GM23338 (cell line): ENCODE measurements at regions not wholly inside any gene's neighbourhood (a gene's known extent, or its start where the extent isn't known, plus 50 kb on each side); places are given as distances from the start of the nearest gene placed in this dataset.

ENCODE experiments used
- ATAC-seq: fragments of 200-7000 bp; cut with Tn5 transposase; 3 replicates; pipeline ENCODE4 v1.9.1; 2020
- DNase-seq: peaks from one replicate; pipeline ENCODE4 v3.0.0-alpha.2; 2015; ENCODE audit warnings: low spot score
- H2AFZ ChIP-seq: fragments of 200-600 bp; sonication (generic); 2 replicates; pipeline ENCODE4 v1.8.0; 2016; ENCODE audit warnings: antibody characterized with exemption, mild to moderate bottlenecking, moderate library complexity
- H3F3A ChIP-seq: fragments of 200-600 bp; sonication (generic); replicated peaks from 2 replicates; pipeline ENCODE4 v1.8.0; 2017; ENCODE audit warnings: antibody characterized with exemption, mixed run types, low read depth
- H3K27ac ChIP-seq: fragments of 200-600 bp; sonication (generic); 2 replicates; pipeline ENCODE4 v1.6.1; 2016; ENCODE audit warnings: low read depth
- H3K27me3 ChIP-seq: fragments of 200-600 bp; sonication (generic); 2 replicates; pipeline ENCODE4 v1.8.0; 2016; ENCODE audit warnings: mild to moderate bottlenecking, mixed run types, moderate library complexity; ENCODE audit not compliant: insufficient read depth
- H3K36me3 ChIP-seq: fragments of 200-600 bp; sonication (generic); 2 replicates; pipeline ENCODE4 v1.8.0; 2016; ENCODE audit warnings: mild to moderate bottlenecking; ENCODE audit not compliant: insufficient read depth
- H3K4me1 ChIP-seq: fragments of 200-600 bp; sonication (generic); 2 replicates; pipeline ENCODE4 v1.8.0; 2016; ENCODE audit warnings: mild to moderate bottlenecking, moderate library complexity; ENCODE audit not compliant: insufficient read depth
- H3K4me2 ChIP-seq: fragments of 200-600 bp; sonication (generic); 2 replicates; pipeline ENCODE4 v1.7.1; 2017; ENCODE audit warnings: mixed run types
- H3K4me3 ChIP-seq: fragments of 200-600 bp; sonication (generic); 2 replicates; pipeline ENCODE4 v1.6.1; 2016; ENCODE audit warnings: mixed run types
- H3K79me2 ChIP-seq: fragments of 200-600 bp; sonication (generic); replicated peaks from 2 replicates; pipeline ENCODE4 v1.8.0; 2017; ENCODE audit warnings: mild to moderate bottlenecking; ENCODE audit not compliant: insufficient read depth
- H3K9me2 ChIP-seq: fragments of 200-600 bp; sonication (generic); 2 replicates; pipeline ENCODE4 v1.8.0; 2017; ENCODE audit not compliant: insufficient read depth
- H4K20me1 ChIP-seq: fragments of 200-600 bp; sonication (generic); replicated peaks from 2 replicates; pipeline ENCODE4 v1.8.0; 2017; ENCODE audit warnings: mild to moderate bottlenecking; ENCODE audit not compliant: insufficient read depth
- H3K27ac Mint-ChIP-seq: 2 replicates; pipeline ENCODE4 v1.8.0; 2020; ENCODE audit warnings: inconsistent platforms, mild to moderate bottlenecking, moderate library complexity, mixed read lengths
- H3K27me3 Mint-ChIP-seq: 3 replicates; pipeline ENCODE4 v1.8.0; 2022; ENCODE audit warnings: low read depth, mild to moderate bottlenecking, moderate library complexity, mixed read lengths, inconsistent platforms; ENCODE audit not compliant: insufficient read depth, poor library complexity
- H3K36me3 Mint-ChIP-seq: 3 replicates; pipeline ENCODE4 v1.8.0; 2021; ENCODE audit warnings: low read depth, mild to moderate bottlenecking, inconsistent platforms, moderate library complexity, mixed read lengths
- H3K4me1 Mint-ChIP-seq: 3 replicates; pipeline ENCODE4 v1.8.0; 2020; ENCODE audit warnings: mild to moderate bottlenecking, inconsistent platforms, mixed read lengths
- H3K4me3 Mint-ChIP-seq: 3 replicates; pipeline ENCODE4 v1.8.0; 2021; ENCODE audit warnings: moderate library complexity, mild to moderate bottlenecking, inconsistent platforms, mixed read lengths
- H3K9me3 Mint-ChIP-seq: 3 replicates; pipeline ENCODE4 v1.8.0; 2020; ENCODE audit warnings: moderate library complexity, mild to moderate bottlenecking, inconsistent platforms, mixed read lengths
- CREB1 ChIP-seq: fragments of 250-450 bp; sonication (Bioruptor Pico); IDR thresholded peaks from 2 replicates; pipeline ENCODE4 v1.5.0; 2020; ENCODE audit warnings: low read depth, mild to moderate bottlenecking, moderate library complexity
- CTCF ChIP-seq, 2 experiments: fragments of 200-600 bp in 1 of 2; sonication (generic) in 1 of 2; conservative IDR thresholded peaks; 2 replicates each; pipeline versions ENCODE4 v1.5.1 to v1.6.1; 2016 to 2017; ENCODE audit warnings: antibody characterized with exemption in 2 of 2, low read depth in 2 of 2, mild to moderate bottlenecking in 2 of 2, moderate library complexity in 1 of 2
- ETS1 ChIP-seq: IDR thresholded peaks from 2 replicates; pipeline ENCODE4 v1.6.1; 2016; ENCODE audit warnings: antibody characterized with exemption
- EZH2 ChIP-seq: fragments of 200-600 bp; sonication (generic); IDR thresholded peaks from one replicate; pipeline ENCODE4 v1.8.0; 2017; ENCODE audit warnings: antibody characterized with exemption, mild to moderate bottlenecking, low read depth; ENCODE audit not compliant: unreplicated experiment
- JUNB ChIP-seq: IDR thresholded peaks from one replicate; pipeline ENCODE4 v1.6.1; 2016; ENCODE audit warnings: antibody characterized with exemption; ENCODE audit not compliant: unreplicated experiment
- NANOG ChIP-seq: IDR thresholded peaks from 2 replicates; pipeline ENCODE4 v1.6.1; 2016; ENCODE audit warnings: antibody characterized with exemption, borderline replicate concordance
- POLR2AphosphoS5 ChIP-seq: IDR thresholded peaks from 2 replicates; pipeline ENCODE4 v1.6.1; 2016; ENCODE audit warnings: antibody characterized with exemption, low read depth
- STAT1 ChIP-seq: IDR thresholded peaks from one replicate; pipeline ENCODE4 v1.6.1; 2016; ENCODE audit warnings: antibody characterized with exemption; ENCODE audit not compliant: unreplicated experiment
- ZNF331 ChIP-seq: fragments of 250-450 bp; sonication (Bioruptor Pico); IDR thresholded peaks from 2 replicates; pipeline ENCODE4 v1.5.0; 2020; ENCODE audit warnings: low read depth, mild to moderate bottlenecking, moderate library complexity
- ZNF462 ChIP-seq: fragments of 250-450 bp; sonication (Bioruptor Pico); IDR thresholded peaks from 2 replicates; pipeline ENCODE4 v1.5.0; 2020; ENCODE audit warnings: mild to moderate bottlenecking, moderate library complexity

DNA sequence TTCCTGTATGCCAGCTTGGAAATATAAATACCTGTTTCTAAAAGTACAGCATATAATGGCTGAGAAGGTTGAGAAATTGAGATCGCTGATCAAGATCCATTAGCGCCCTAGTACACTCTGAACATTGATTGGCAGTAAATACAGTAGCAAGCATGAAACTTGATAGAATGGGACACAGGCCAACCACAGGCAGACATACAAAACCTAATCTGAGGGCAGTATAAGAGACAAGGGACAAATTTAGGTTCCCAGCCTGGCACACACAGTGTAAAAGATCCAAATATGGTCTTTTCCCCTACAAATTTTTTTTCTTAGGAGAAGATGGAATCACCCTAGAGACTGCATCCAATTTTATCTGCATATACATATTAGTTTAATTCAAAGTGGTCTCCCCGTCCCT lies 126.5 kb upstream of the ARHGAP42 start (continued):
- TF ChIP-seq ETS1 (no peak), CTCF (conservative IDR thresholded peaks at IDR 0.05; ENCODE audit: low read depth in 2 of 2) (no peak)

- Histone ChIP-seq H3K4me2 (no peak overlapping the region), H3F3A (no peaks in the 10 kb centered on the region), H3K27me3 (no peaks in the 10 kb centered on the region), H3K27ac (no peak overlapping the region), H3K9me2 (peaks cover 3% of the 10 kb centered on the region; the same call in 1 of the 2 replicates), H3K36me3 (no peaks in the 10 kb centered on the region), H3K4me3 (no peak overlapping the region), H3K4me1 (peaks cover 7% of the 10 kb centered on the region), H2AFZ (no peak overlapping the region), H4K20me1 (no peaks in the 10 kb centered on the region), H3K79me2 (no peaks in the 10 kb centered on the region)
- no peaks in the 10 kb centered on the region for H3K9me3 Mint-ChIP-seq
- no peaks in the 10 kb centered on the region for H3K27me3 Mint-ChIP-seq
- no peak for DNase-seq
- no peak overlapping the region for H3K27ac Mint-ChIP-seq
- peaks cover 8% of the 10 kb centered on the region for H3K4me1 Mint-ChIP-seq
- no peaks in the 10 kb centered on the region for H3K36me3 Mint-ChIP-seq
- ATAC-seq, result no peak
- H3K4me3 Mint-ChIP-seq, result no peak overlapping the region
- TF ChIP-seq POLR2AphosphoS5 (no peak), EZH2 (no peak), ETS1 (no peak), ZNF331 (no peak), NANOG (no peak), JUNB (no peak), ZNF462 (no peak), CTCF (conservative IDR thresholded peaks at IDR 0.05; ENCODE audit: low read depth in 2 of 2) (no peak), CREB1 (CRISPR knock-in tag) (no peak), STAT1 (no peak)
Observed at GRCh38 chr11:100561323-100561722, 125.8 kb upstream of the ARHGAP42 start.
